ENCODE measurements at regions not wholly inside any gene's neighbourhood (a gene's known extent, or its start where the extent isn't known, plus 50 kb on each side); places are given as distances from the start of the nearest gene placed in this dataset.

- TF ChIP-seq, protein P1, sequence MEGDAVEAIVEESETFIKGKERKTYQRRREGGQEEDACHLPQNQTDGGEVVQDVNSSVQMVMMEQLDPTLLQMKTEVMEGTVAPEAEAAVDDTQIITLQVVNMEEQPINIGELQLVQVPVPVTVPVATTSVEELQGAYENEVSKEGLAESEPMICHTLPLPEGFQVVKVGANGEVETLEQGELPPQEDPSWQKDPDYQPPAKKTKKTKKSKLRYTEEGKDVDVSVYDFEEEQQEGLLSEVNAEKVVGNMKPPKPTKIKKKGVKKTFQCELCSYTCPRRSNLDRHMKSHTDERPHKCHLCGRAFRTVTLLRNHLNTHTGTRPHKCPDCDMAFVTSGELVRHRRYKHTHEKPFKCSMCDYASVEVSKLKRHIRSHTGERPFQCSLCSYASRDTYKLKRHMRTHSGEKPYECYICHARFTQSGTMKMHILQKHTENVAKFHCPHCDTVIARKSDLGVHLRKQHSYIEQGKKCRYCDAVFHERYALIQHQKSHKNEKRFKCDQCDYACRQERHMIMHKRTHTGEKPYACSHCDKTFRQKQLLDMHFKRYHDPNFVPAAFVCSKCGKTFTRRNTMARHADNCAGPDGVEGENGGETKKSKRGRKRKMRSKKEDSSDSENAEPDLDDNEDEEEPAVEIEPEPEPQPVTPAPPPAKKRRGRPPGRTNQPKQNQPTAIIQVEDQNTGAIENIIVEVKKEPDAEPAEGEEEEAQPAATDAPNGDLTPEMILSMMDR (IDR thresholded peaks at IDR 0.05; ENCODE audit: insufficient read depth, low read length), result no peak
- DNase-seq (ENCODE audit: low read depth), result no peak
- no peak overlapping the region for H3K4me3 ChIP-seq (ENCODE audit: low read depth, low read length)
These were observed 626.2 kb upstream of the LRRTM1 start for GRCh38 chr2:80930777-80931176.

GRCh38 chr2:80926168-80926567 lies 621.6 kb upstream of the LRRTM1 start:
- DNase-seq (ENCODE audit: low read depth), result no peak
- H3K4me3 ChIP-seq (ENCODE audit: low read depth, low read length), result no peak overlapping the region
- TF ChIP-seq, protein P1 (IDR thresholded peaks at IDR 0.05; ENCODE audit: insufficient read depth, low read length), result no peak

- DNase-seq (ENCODE audit: low read depth), result no peak
- TF ChIP-seq, protein P1 (IDR thresholded peaks at IDR 0.05; ENCODE audit: insufficient read depth, low read length), result no peak
- no peak overlapping the region for H3K4me3 ChIP-seq (ENCODE audit: low read depth, low read length)
These were observed 592.0 kb upstream of the LRRTM1 start for GRCh38 chr2:80896576-80896975.

GRCh38 chr2:80894486-80894885 lies 589.9 kb upstream of the LRRTM1 start:
- TF ChIP-seq, protein P1 (IDR thresholded peaks at IDR 0.05; ENCODE audit: insufficient read depth, low read length), result no peak
- no peak overlapping the region for H3K4me3 ChIP-seq (ENCODE audit: low read depth, low read length)
- no peak for DNase-seq (ENCODE audit: low read depth)

GRCh38 chr2:80893711-80894110 lies 589.2 kb upstream of the LRRTM1 start:
- no peak for DNase-seq (ENCODE audit: low read depth)
- TF ChIP-seq, protein P1 (IDR thresholded peaks at IDR 0.05; ENCODE audit: insufficient read depth, low read length), result no peak
- no peak overlapping the region for H3K4me3 ChIP-seq (ENCODE audit: low read depth, low read length)

- no peak for DNase-seq (ENCODE audit: low read depth)
- no peak overlapping the region for H3K4me3 ChIP-seq (ENCODE audit: low read depth, low read length)
- TF ChIP-seq, protein P1 (IDR thresholded peaks at IDR 0.05; ENCODE audit: insufficient read depth, low read length), result no peak
These were observed 584.5 kb upstream of the LRRTM1 start for GRCh38 chr2:80889009-80889408.

- TF ChIP-seq, protein P1 (IDR thresholded peaks at IDR 0.05; ENCODE audit: insufficient read depth, low read length), result no peak
- no peak for DNase-seq (ENCODE audit: low read depth)
- H3K4me3 ChIP-seq (ENCODE audit: low read depth, low read length), result no peak overlapping the region
These were observed 583.4 kb upstream of the LRRTM1 start for GRCh38 chr2:80887841-80888378.

All from fibroblast of the aortic adventitia (primary cell).